ENCODE measurements at regions not wholly inside any gene's neighbourhood (a gene's known extent, or its start where the extent isn't known, plus 50 kb on each side); places are given as distances from the start of the nearest gene placed in this dataset.

- Histone ChIP-seq H3K27me3 (replicated peaks; ENCODE audit: control insufficient read depth, insufficient read depth, low read length) (peaks cover 2% of the 10 kb centered on the region; the same call in 1 of the 2 replicates), H3K4me3 (replicated peaks; ENCODE audit: low read depth, low read length) (no peak overlapping the region), H3K36me3 (ENCODE audit: control insufficient read depth, insufficient read depth, low read length) (no peaks in the 10 kb centered on the region)
- no peak for DNase-seq (ENCODE audit: extremely low read depth, insufficient read length)
- TF ChIP-seq CTCF (IDR thresholded peaks at IDR 0.05; ENCODE audit: insufficient read depth, low read length, poor library complexity, severe bottlenecking), result no peak
These were observed 60.4 kb upstream of the IFNG-AS1 start for GRCh38 chr12:67928621-67929383.

- H3K4me3 ChIP-seq (replicated peaks; ENCODE audit: low read depth, low read length), result no peak overlapping the region
- no peak for TF ChIP-seq CTCF (IDR thresholded peaks at IDR 0.05; ENCODE audit: insufficient read depth, low read length, poor library complexity, severe bottlenecking)
- no peak for DNase-seq (ENCODE audit: extremely low read depth, insufficient read length)
- H3K27me3 ChIP-seq (replicated peaks; ENCODE audit: control insufficient read depth, insufficient read depth, low read length), result peaks cover 2% of the 10 kb centered on the region; the same call in 1 of the 2 replicates
- H3K36me3 ChIP-seq (ENCODE audit: control insufficient read depth, insufficient read depth, low read length), result no peaks in the 10 kb centered on the region
These were observed 59.9 kb upstream of the IFNG-AS1 start for GRCh38 chr12:67929384-67929772.

GRCh38 chr12:67937822-67938221, 51.4 kb upstream of the IFNG-AS1 start:
- no peak for DNase-seq (ENCODE audit: extremely low read depth, insufficient read length)
- H3K27me3 ChIP-seq (replicated peaks; ENCODE audit: control insufficient read depth, insufficient read depth, low read length), result no peaks in the 10 kb centered on the region
- no peak overlapping the region for H3K4me3 ChIP-seq (replicated peaks; ENCODE audit: low read depth, low read length)
- no peaks in the 10 kb centered on the region for H3K36me3 ChIP-seq (ENCODE audit: control insufficient read depth, insufficient read depth, low read length)
- TF ChIP-seq CTCF (IDR thresholded peaks at IDR 0.05; ENCODE audit: insufficient read depth, low read length, poor library complexity, severe bottlenecking), result no peak
